PC-9 (cell line): ENCODE measurements at regions not wholly inside any gene's neighbourhood (a gene's known extent, or its start where the extent isn't known, plus 50 kb on each side); places are given as distances from the start of the nearest gene placed in this dataset.

Source experiments
- BruUV-seq: library from RNA; stranded (reverse); fragments of 400-500 nt; replicated peaks from 2 replicates; lab custom pipeline; 2021; lab: Mats Ljungman, UMichigan
- CTCF ChIA-PET: fragments of 300-600 bp; sonication (Branson Sonifier 250); formaldehyde crosslinking; loops from one replicate; lab custom pipeline; 2022; ENCODE audit warnings: antibody characterized with exemption; lab: Charles Lee
- POLR2A ChIA-PET: fragments of 300-600 bp; sonication (Branson Sonifier 250); formaldehyde crosslinking; loops from one replicate; lab custom pipeline; 2022; ENCODE audit warnings: antibody characterized with exemption; ENCODE audit not compliant: unreplicated experiment; lab: Charles Lee
- DNase-seq, 2 experiments: peaks; one replicate each; pipeline versions ENCODE4 v3.0.0 to v3.0.0-alpha.2; 2015 to 2022; ENCODE audit warnings: mixed read lengths in 1 of 2
- H2AFZ ChIP-seq: fragments of 200-600 bp; sonication (generic); 2 replicates; pipeline ENCODE4 v1.8.1; 2017; ENCODE audit warnings: antibody characterized with exemption
- H3F3A ChIP-seq: fragments of 200-600 bp; sonication (generic); 2 replicates; pipeline ENCODE4 v1.8.1; 2017; ENCODE audit warnings: antibody characterized with exemption, mild to moderate bottlenecking, low read depth; ENCODE audit not compliant: insufficient read depth
- H3K27ac ChIP-seq: fragments of 200-600 bp; sonication (generic); 2 replicates; pipeline ENCODE4 v1.6.1; 2016; ENCODE audit warnings: mixed run types
- H3K27me3 ChIP-seq: fragments of 200-600 bp; sonication (generic); 2 replicates; pipeline ENCODE4 v1.6.1; 2016; ENCODE audit warnings: low read depth, mixed run types; ENCODE audit not compliant: insufficient read depth
- H3K36me3 ChIP-seq: fragments of 200-600 bp; sonication (generic); 2 replicates; pipeline ENCODE4 v1.6.1; 2016; ENCODE audit warnings: low read depth, mixed run types
- H3K4me1 ChIP-seq: fragments of 200-600 bp; sonication (generic); replicated peaks from 2 replicates; pipeline ENCODE4 v1.6.1; 2016; ENCODE audit warnings: mixed run types; ENCODE audit not compliant: insufficient read depth
- H3K4me2 ChIP-seq: fragments of 200-600 bp; sonication (generic); 2 replicates; pipeline ENCODE4 v1.6.1; 2017; ENCODE audit warnings: mixed run types
- H3K4me3 ChIP-seq: fragments of 200-600 bp; sonication (generic); 2 replicates; pipeline ENCODE4 v1.6.1; 2016; ENCODE audit warnings: mixed run types
- H3K79me2 ChIP-seq: fragments of 200-600 bp; sonication (generic); 2 replicates; pipeline ENCODE4 v1.6.1; 2017; ENCODE audit warnings: low read depth, mixed run types
- H3K9me2 ChIP-seq: fragments of 200-600 bp; sonication (generic); 2 replicates; pipeline ENCODE4 v1.8.1; 2017; ENCODE audit warnings: mild to moderate bottlenecking; ENCODE audit not compliant: insufficient read depth
- H3K9me3 ChIP-seq: fragments of 200-600 bp; sonication (generic); 2 replicates; pipeline ENCODE4 v1.8.1; 2016; ENCODE audit warnings: low read depth; ENCODE audit not compliant: insufficient read depth
- H4K20me1 ChIP-seq: fragments of 200-600 bp; sonication (generic); 2 replicates; pipeline ENCODE4 v1.8.1; 2017; ENCODE audit not compliant: insufficient read depth
- EZH2 ChIP-seq: fragments of 200-600 bp; sonication (generic); IDR thresholded peaks from 2 replicates; pipeline ENCODE4 v1.8.0; 2017; ENCODE audit warnings: antibody characterized with exemption, low read depth
- intact Hi-C: fragments of 100-400 bp; cut with micrococcal nuclease; formaldehyde crosslinking; loops from one replicate; pipeline ENCODE4 v1.10.0; 2022; ENCODE audit not compliant: unreplicated experiment
- TF ChIP-seq, protein P1 (sequence below): fragments of 200-600 bp; sonication (generic); conservative IDR thresholded peaks from 2 replicates; pipeline ENCODE4 v1.6.1; 2017; ENCODE audit warnings: mixed run types, antibody characterized with exemption, mild to moderate bottlenecking, moderate library complexity

DNA sequence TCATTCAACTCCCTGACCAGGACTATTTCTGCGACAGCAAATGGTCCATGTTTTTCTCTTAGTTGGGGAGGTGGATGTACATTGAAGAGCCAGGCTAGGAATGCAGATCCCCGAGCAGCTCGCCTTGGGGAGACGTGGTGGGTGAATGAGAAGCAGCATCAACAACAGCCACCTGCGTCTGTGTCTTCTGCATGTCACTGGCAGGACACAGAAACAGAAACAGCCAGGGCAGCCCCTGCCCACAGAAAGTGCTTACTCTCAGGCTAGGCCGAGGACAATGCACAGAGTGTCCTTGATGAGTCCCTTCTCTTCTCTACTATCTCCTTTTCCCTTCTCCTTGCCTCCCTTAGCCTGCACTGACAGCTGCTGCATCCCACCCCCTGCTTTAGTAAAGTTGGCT, 541.9 kb upstream of the CADM1 start:
- Histone ChIP-seq H3K79me2 (no peaks in the 10 kb centered on the region), H3K27me3 (peaks cover 27% of the 10 kb centered on the region; the same call in 1 of the 2 replicates)
- CTCF ChIA-PET, result no interaction called here

DNA sequence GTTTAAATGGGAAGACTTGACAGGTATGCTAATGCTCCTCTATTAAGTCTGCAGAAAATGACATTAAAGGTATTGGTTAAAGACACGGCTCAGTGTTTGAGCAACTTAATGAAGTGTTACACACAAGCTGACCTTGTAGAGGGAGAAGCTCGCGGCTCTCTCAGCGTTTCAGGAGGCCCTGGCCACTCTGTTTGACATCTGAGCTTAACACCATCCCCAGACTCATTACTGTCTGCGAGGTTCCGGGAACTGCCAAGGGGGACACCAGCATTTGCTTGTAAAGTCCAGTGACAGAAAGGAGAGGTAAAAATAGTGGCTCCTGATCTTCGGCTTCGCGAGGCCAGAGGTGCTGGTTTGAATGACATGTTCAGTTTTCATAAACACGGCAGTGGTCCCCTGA, 540.7 kb upstream of the CADM1 start:
- Histone ChIP-seq H2AFZ (no peak overlapping the region), H3K36me3 (no peaks in the 10 kb centered on the region), H3F3A (no peaks in the 10 kb centered on the region), H3K4me3 (no peak overlapping the region), H3K79me2 (no peaks in the 10 kb centered on the region), H3K4me2 (no peak overlapping the region), H3K9me3 (no peaks in the 10 kb centered on the region), H3K9me2 (no peaks in the 10 kb centered on the region), H3K27ac (no peak overlapping the region), H3K27me3 (0 out of 2 replicates have a peak, but pooled peaks cover 22% of the 10 kb centered on the region), H3K4me1 (no peaks in the 10 kb centered on the region), H4K20me1 (no peaks in the 10 kb centered on the region)
- intact Hi-C loops, result no loop called here
- ChIA-PET POLR2A (no interaction called here), CTCF (no interaction called here)
- no TSS peak for BruUV-seq
- DNase-seq, result no peak
- TF ChIP-seq, protein P1, sequence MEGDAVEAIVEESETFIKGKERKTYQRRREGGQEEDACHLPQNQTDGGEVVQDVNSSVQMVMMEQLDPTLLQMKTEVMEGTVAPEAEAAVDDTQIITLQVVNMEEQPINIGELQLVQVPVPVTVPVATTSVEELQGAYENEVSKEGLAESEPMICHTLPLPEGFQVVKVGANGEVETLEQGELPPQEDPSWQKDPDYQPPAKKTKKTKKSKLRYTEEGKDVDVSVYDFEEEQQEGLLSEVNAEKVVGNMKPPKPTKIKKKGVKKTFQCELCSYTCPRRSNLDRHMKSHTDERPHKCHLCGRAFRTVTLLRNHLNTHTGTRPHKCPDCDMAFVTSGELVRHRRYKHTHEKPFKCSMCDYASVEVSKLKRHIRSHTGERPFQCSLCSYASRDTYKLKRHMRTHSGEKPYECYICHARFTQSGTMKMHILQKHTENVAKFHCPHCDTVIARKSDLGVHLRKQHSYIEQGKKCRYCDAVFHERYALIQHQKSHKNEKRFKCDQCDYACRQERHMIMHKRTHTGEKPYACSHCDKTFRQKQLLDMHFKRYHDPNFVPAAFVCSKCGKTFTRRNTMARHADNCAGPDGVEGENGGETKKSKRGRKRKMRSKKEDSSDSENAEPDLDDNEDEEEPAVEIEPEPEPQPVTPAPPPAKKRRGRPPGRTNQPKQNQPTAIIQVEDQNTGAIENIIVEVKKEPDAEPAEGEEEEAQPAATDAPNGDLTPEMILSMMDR, result no peak
- TF ChIP-seq EZH2, result no peak

More for the DNA sequence above, 541.9 kb upstream of the CADM1 start:
- Histone ChIP-seq H2AFZ (no peak overlapping the region), H4K20me1 (no peaks in the 10 kb centered on the region), H3K4me2 (no peak overlapping the region), H3K4me3 (no peak overlapping the region), H3K9me2 (no peaks in the 10 kb centered on the region), H3K36me3 (no peaks in the 10 kb centered on the region), H3K27ac (no peak overlapping the region), H3K9me3 (no peaks in the 10 kb centered on the region), H3F3A (no peaks in the 10 kb centered on the region), H3K4me1 (no peaks in the 10 kb centered on the region)
- no TSS peak for BruUV-seq
- POLR2A ChIA-PET, result no interaction called here
- TF ChIP-seq, protein P1, result no peak
- no peak for TF ChIP-seq EZH2
- intact Hi-C loops, result no loop called here
- no peak for DNase-seq

DNA sequence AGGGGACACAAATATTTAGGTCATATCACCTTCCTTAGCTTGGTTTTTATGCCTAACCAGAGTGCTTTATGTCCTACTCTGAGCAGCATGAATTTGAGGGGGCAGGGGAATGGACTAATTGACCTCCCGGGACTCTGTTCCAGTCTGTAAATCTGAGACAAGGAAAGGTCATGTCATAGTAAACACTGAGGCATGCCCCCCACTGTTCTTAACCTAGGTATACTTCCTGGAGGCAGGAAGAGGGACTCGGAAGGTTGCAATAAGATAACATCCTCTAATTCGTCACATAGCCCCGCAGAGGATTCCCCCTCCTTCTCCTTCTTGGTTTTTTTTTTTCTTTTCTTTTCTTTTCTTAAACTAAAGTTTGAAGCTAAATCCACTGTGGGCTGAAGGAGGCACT, 540.3 kb upstream of the CADM1 start:
- ChIA-PET POLR2A (no interaction called here), CTCF (no interaction called here)
- Histone ChIP-seq H3K9me2 (no peaks in the 10 kb centered on the region), H2AFZ (no peak overlapping the region), H3K4me2 (no peak overlapping the region), H3K79me2 (no peaks in the 10 kb centered on the region), H3K9me3 (no peaks in the 10 kb centered on the region), H3K36me3 (no peaks in the 10 kb centered on the region), H3K27ac (no peak overlapping the region), H3K27me3 (0 out of 2 replicates have a peak, but pooled peaks cover 22% of the 10 kb centered on the region), H3F3A (no peaks in the 10 kb centered on the region), H3K4me1 (no peaks in the 10 kb centered on the region), H4K20me1 (no peaks in the 10 kb centered on the region), H3K4me3 (no peak overlapping the region)
- no peak for TF ChIP-seq EZH2
- TF ChIP-seq, protein P1, result no peak
- no peak for DNase-seq
- no TSS peak for BruUV-seq
- intact Hi-C loops, result no loop called here
